H9 (cell line): ENCODE measurements at regions not wholly inside any gene's neighbourhood (a gene's known extent, or its start where the extent isn't known, plus 50 kb on each side); places are given as distances from the start of the nearest gene placed in this dataset.

Experiments used
- DNase-seq: peaks from one replicate; pipeline ENCODE4 v3.0.0-alpha.2; 2017
- H2AFZ ChIP-seq: one replicate; pipeline ENCODE4 v1.6.1; 2013; ENCODE audit warnings: mild to moderate bottlenecking, low read length, control low read depth, moderate library complexity
- H2AK5ac ChIP-seq: 2 replicates; pipeline ENCODE4 v1.6.1; 2013; ENCODE audit warnings: low read length, control low read depth, mixed read lengths; ENCODE audit not compliant: insufficient read length
- H2BK120ac ChIP-seq: one replicate; pipeline ENCODE4 v1.6.1; 2013; ENCODE audit warnings: low read depth, mild to moderate bottlenecking, low read length, control low read depth, inconsistent platforms; ENCODE audit not compliant: poor library complexity, severe bottlenecking
- H2BK12ac ChIP-seq: 2 replicates; pipeline ENCODE4 v1.6.1; 2013; ENCODE audit warnings: low read length, control low read depth, mixed read lengths, low read depth; ENCODE audit not compliant: insufficient read length
- H2BK15ac ChIP-seq: 2 replicates; pipeline ENCODE4 v1.6.1; 2013; ENCODE audit warnings: low read depth, low read length, control low read depth
- H2BK20ac ChIP-seq: one replicate; pipeline ENCODE4 v1.6.1; 2013; ENCODE audit warnings: low read depth, mild to moderate bottlenecking, low read length, control low read depth, inconsistent platforms; ENCODE audit not compliant: poor library complexity, severe bottlenecking
- H2BK5ac ChIP-seq: 2 replicates; pipeline ENCODE4 v1.6.1; 2013; ENCODE audit warnings: low read length, control low read depth, mixed read lengths; ENCODE audit not compliant: insufficient read length
- H3K14ac ChIP-seq: 2 replicates; pipeline ENCODE4 v1.6.1; 2013; ENCODE audit warnings: low read length, control low read depth; ENCODE audit not compliant: insufficient read depth
- H3K18ac ChIP-seq: 2 replicates; pipeline ENCODE4 v1.6.1; 2013; ENCODE audit warnings: low read depth, mild to moderate bottlenecking, mixed read lengths, low read length, control low read depth; ENCODE audit not compliant: insufficient read length
- H3K23ac ChIP-seq: 2 replicates; pipeline ENCODE4 v1.6.1; 2013; ENCODE audit warnings: low read length, control low read depth, mixed read lengths, low read depth; ENCODE audit not compliant: insufficient read length
- H3K23me2 ChIP-seq: 2 replicates; pipeline ENCODE4 v1.6.1; 2013; ENCODE audit warnings: low read depth, mild to moderate bottlenecking, mixed read lengths, low read length, control low read depth; ENCODE audit not compliant: insufficient read length, poor library complexity, severe bottlenecking
- H3K27ac ChIP-seq: 2 replicates; pipeline ENCODE4 v1.5.1; 2013; ENCODE audit warnings: low read length, control low read depth, mixed read lengths, low read depth; ENCODE audit not compliant: insufficient read length
- H3K27me3 ChIP-seq: 2 replicates; pipeline ENCODE4 v1.6.1; 2013; ENCODE audit warnings: low read length, control low read depth, inconsistent platforms; ENCODE audit not compliant: insufficient read depth
- H3K4ac ChIP-seq: 2 replicates; pipeline ENCODE4 v1.6.1; 2013; ENCODE audit warnings: low read depth, mild to moderate bottlenecking, control low read depth, inconsistent platforms, low read length, moderate library complexity
- H3K4me1 ChIP-seq: 2 replicates; pipeline ENCODE4 v1.6.1; 2013; ENCODE audit warnings: low read length, control low read depth, inconsistent platforms; ENCODE audit not compliant: insufficient read depth
- H3K4me2 ChIP-seq: 2 replicates; pipeline ENCODE4 v1.6.1; 2013; ENCODE audit warnings: low read length, control low read depth, mixed read lengths; ENCODE audit not compliant: insufficient read length, insufficient read depth
- H3K56ac ChIP-seq: 2 replicates; pipeline ENCODE4 v1.6.1; 2013; ENCODE audit warnings: low read depth, mild to moderate bottlenecking, mixed read lengths, low read length, control low read depth; ENCODE audit not compliant: insufficient read length
- H3K79me1 ChIP-seq: 2 replicates; pipeline ENCODE4 v1.6.1; 2013; ENCODE audit warnings: low read depth, mild to moderate bottlenecking, moderate library complexity, low read length, control low read depth, inconsistent platforms; ENCODE audit not compliant: insufficient read depth, poor library complexity, severe bottlenecking
- H3K79me2 ChIP-seq: 2 replicates; pipeline ENCODE4 v1.6.1; 2013; ENCODE audit warnings: low read length, control low read depth, inconsistent platforms; ENCODE audit not compliant: insufficient read depth
- H3K9ac ChIP-seq: 2 replicates; pipeline ENCODE4 v1.6.1; 2013; ENCODE audit warnings: low read length, control low read depth, mixed read lengths; ENCODE audit not compliant: insufficient read length; ENCODE audit errors: extremely low read depth
- H3K9me3 ChIP-seq: one replicate; pipeline ENCODE4 v1.6.1; 2013; ENCODE audit warnings: low read depth, low read length, inconsistent platforms; ENCODE audit not compliant: control insufficient read depth
- H3T11ph ChIP-seq: one replicate; pipeline ENCODE4 v1.6.1; 2013; ENCODE audit warnings: mild to moderate bottlenecking, low read length, control low read depth, inconsistent platforms
- H4K20me1 ChIP-seq: one replicate; pipeline ENCODE4 v1.6.1; 2013; ENCODE audit not compliant: control insufficient read depth, insufficient read length, insufficient read depth
- H4K5ac ChIP-seq: 2 replicates; pipeline ENCODE4 v1.6.1; 2013; ENCODE audit warnings: low read depth, mild to moderate bottlenecking, mixed read lengths, low read length, control low read depth; ENCODE audit not compliant: insufficient read length
- H4K8ac ChIP-seq: replicated peaks from 2 replicates; pipeline ENCODE4 v1.6.1; 2013; ENCODE audit warnings: low read length, control low read depth, mixed read lengths, low read depth; ENCODE audit not compliant: insufficient read length
- H4K91ac ChIP-seq: 2 replicates; pipeline ENCODE4 v1.6.1; 2013; ENCODE audit warnings: low read depth, mild to moderate bottlenecking, moderate library complexity, mixed read lengths, low read length, control low read depth; ENCODE audit not compliant: insufficient read length
- H3K27ac Mint-ChIP-seq, 3 experiments: 2 replicates in 2 of 3; 3 replicates in 1 of 3; pipeline ENCODE4 v1.8.0; 2020 to 2021; ENCODE audit warnings: mixed read lengths in 3 of 3, mild to moderate bottlenecking in 1 of 3, moderate library complexity in 1 of 3
- H3K27me3 Mint-ChIP-seq: 2 replicates; pipeline ENCODE4 v1.8.0; 2021; ENCODE audit warnings: low read depth, mild to moderate bottlenecking, moderate library complexity, mixed read lengths
- H3K36me3 Mint-ChIP-seq, 3 experiments: 2 replicates in 2 of 3; 3 replicates in 1 of 3; pipeline ENCODE4 v1.8.0; 2020 to 2021; ENCODE audit warnings: low read depth in 3 of 3, mixed read lengths in 3 of 3; ENCODE audit not compliant: insufficient read depth in 1 of 3
- H3K4me1 Mint-ChIP-seq, 2 experiments: 2 replicates each; pipeline ENCODE4 v1.8.0; 2020; ENCODE audit warnings: mixed read lengths in 2 of 2
- H3K4me3 Mint-ChIP-seq, 2 experiments: 2 replicates in 1 of 2; 3 replicates in 1 of 2; pipeline ENCODE4 v1.8.0; 2020 to 2021; ENCODE audit warnings: mild to moderate bottlenecking in 2 of 2, mixed read lengths in 2 of 2, moderate library complexity in 1 of 2
- H3K9me3 Mint-ChIP-seq, 2 experiments: 2 replicates in 1 of 2; 3 replicates in 1 of 2; pipeline ENCODE4 v1.8.0; 2020; ENCODE audit warnings: mild to moderate bottlenecking in 2 of 2, mixed read lengths in 2 of 2, moderate library complexity in 1 of 2
- CTCF ChIP-seq: fragments of 200-600 bp; sonication (generic); conservative IDR thresholded peaks from 3 replicates; pipeline ENCODE4 v1.8.0; 2021; ENCODE audit warnings: antibody characterized with exemption, mild to moderate bottlenecking
- WGBS: extraction: QIAGEN DNeasy Blood & Tissue Kit; methylation state at CpG from one replicate; pipeline ENCODE4 v1.1.7; 2013; ENCODE audit warnings: missing lambda C conversion rate, low lambda C conversion rate, mixed read lengths; ENCODE audit not compliant: insufficient read length; ENCODE audit errors: extremely low coverage; 5-methylcytosine and 5-hydroxymethylcytosine counted together

GRCh38 chr20:9978397-9979004 is 56.3 kb upstream of the ANKEF1 start:
- H3K9me3 ChIP-seq = no peaks in the 10 kb centered on the region
- no peak overlapping the region for H3K27ac ChIP-seq
- TF ChIP-seq CTCF = peak; percentile 86
- H3K23me2 ChIP-seq = no peaks in the 10 kb centered on the region
- DNase-seq = no peak
- no peaks in the 10 kb centered on the region for H4K20me1 ChIP-seq
- H3K4me1 Mint-ChIP-seq = peaks cover 9 to 15% of the 10 kb centered on the region in 2 experiments
- H2BK20ac ChIP-seq = no peak overlapping the region
- no peak overlapping the region for H2AK5ac ChIP-seq
- no peaks in the 10 kb centered on the region for H3K9me3 Mint-ChIP-seq
- H3K4me2 ChIP-seq = no peak overlapping the region
- H3K14ac ChIP-seq = no peak overlapping the region
- H4K5ac ChIP-seq = no peak overlapping the region
- no peaks in the 10 kb centered on the region for H3K79me1 ChIP-seq
- H3K4me3 Mint-ChIP-seq = no peak overlapping the region
- no peak overlapping the region for H4K8ac ChIP-seq
- H3K9ac ChIP-seq = no peak overlapping the region
- H2BK15ac ChIP-seq = no peak overlapping the region
- H2BK5ac ChIP-seq = no peak overlapping the region
- no peak overlapping the region for H3K4ac ChIP-seq
- H2AFZ ChIP-seq = no peak overlapping the region
- no peak overlapping the region for H3K23ac ChIP-seq
- H3K4me1 ChIP-seq = no peaks in the 10 kb centered on the region
- no peak overlapping the region for H4K91ac ChIP-seq
- H3K56ac ChIP-seq = no peak overlapping the region
- H3K79me2 ChIP-seq = no peaks in the 10 kb centered on the region
- no peaks in the 10 kb centered on the region; the same call in 1 of the 2 replicates for H3K27me3 Mint-ChIP-seq
- no peak overlapping the region for H2BK12ac ChIP-seq
- no peak overlapping the region for H3T11ph ChIP-seq
- no peak overlapping the region for H2BK120ac ChIP-seq
- WGBS = no CpG with 5 or more reads among the region's 6 CpGs
- no peaks in the 10 kb centered on the region for H3K27me3 ChIP-seq
- H3K18ac ChIP-seq = no peak overlapping the region
- no peak overlapping the region for H3K27ac Mint-ChIP-seq
- no peaks in the 10 kb centered on the region for H3K36me3 Mint-ChIP-seq
